ENCODE measurements at regions not wholly inside any gene's neighbourhood (a gene's known extent, or its start where the extent isn't known, plus 50 kb on each side); places are given as distances from the start of the nearest gene placed in this dataset.

- Histone ChIP-seq H3K4me2 (ENCODE audit: insufficient read depth, low read length) (no peak overlapping the region), H3K9me3 (ENCODE audit: insufficient read depth, low read length, severe bottlenecking) (no peaks in the 10 kb centered on the region), H3K9ac (ENCODE audit: low read depth, low read length) (no peak overlapping the region), H3K36me3 (ENCODE audit: insufficient read depth, low read length) (no peaks in the 10 kb centered on the region), H3K79me2 (ENCODE audit: insufficient read depth, low read length) (no peaks in the 10 kb centered on the region), H3K27me3 (ENCODE audit: insufficient read depth, low read length, poor library complexity) (no peaks in the 10 kb centered on the region), H2AFZ (ENCODE audit: low read depth, low read length) (no peak overlapping the region), H3K27ac (ENCODE audit: low read length) (no peak overlapping the region), H3K4me1 (ENCODE audit: insufficient read depth, low read length) (no peaks in the 10 kb centered on the region), H3K4me3 (ENCODE audit: low read depth in 1 of 2, low read length in 2 of 2) (no peak overlapping the region), H4K20me1 (ENCODE audit: insufficient read depth, low read length) (no peaks in the 10 kb centered on the region)
- no peak for TF ChIP-seq EZH2 (IDR thresholded peaks at IDR 0.05; ENCODE audit: borderline replicate concordance, low read depth, low read length, severe bottlenecking)
- no peak for TF ChIP-seq CTCF (IDR thresholded peaks at IDR 0.05; ENCODE audit: borderline replicate concordance, extremely low read depth, low read length, poor library complexity, severe bottlenecking)
- DNase-seq (no peak), ATAC-seq (ENCODE audit: insufficient read depth, low read depth) (no peak)
Measured at GRCh38 chr6:96467814-96468213, 53.8 kb upstream of the UFL1 start.

- Histone ChIP-seq H3K9me3 (ENCODE audit: insufficient read depth, low read length, severe bottlenecking) (no peaks in the 10 kb centered on the region), H3K4me3 (ENCODE audit: low read depth in 1 of 2, low read length in 2 of 2) (no peak overlapping the region), H3K27ac (ENCODE audit: low read length) (no peak overlapping the region), H4K20me1 (ENCODE audit: insufficient read depth, low read length) (no peaks in the 10 kb centered on the region), H3K27me3 (ENCODE audit: insufficient read depth, low read length, poor library complexity) (no peaks in the 10 kb centered on the region), H3K79me2 (ENCODE audit: insufficient read depth, low read length) (no peaks in the 10 kb centered on the region), H2AFZ (ENCODE audit: low read depth, low read length) (no peak overlapping the region), H3K9ac (ENCODE audit: low read depth, low read length) (no peak overlapping the region), H3K4me1 (ENCODE audit: insufficient read depth, low read length) (no peaks in the 10 kb centered on the region), H3K4me2 (ENCODE audit: insufficient read depth, low read length) (no peak overlapping the region), H3K36me3 (ENCODE audit: insufficient read depth, low read length) (no peaks in the 10 kb centered on the region)
- DNase-seq: no peak
- TF ChIP-seq EZH2 (IDR thresholded peaks at IDR 0.05; ENCODE audit: borderline replicate concordance, low read depth, low read length, severe bottlenecking) (no peak), CTCF (IDR thresholded peaks at IDR 0.05; ENCODE audit: borderline replicate concordance, extremely low read depth, low read length, poor library complexity, severe bottlenecking) (no peak)
- ATAC-seq (ENCODE audit: insufficient read depth, low read depth): no peak
Measured at GRCh38 chr6:96468281-96468680, 53.3 kb upstream of the UFL1 start.

- Histone ChIP-seq H3K79me2 (ENCODE audit: insufficient read depth, low read length) (no peaks in the 10 kb centered on the region), H3K4me1 (ENCODE audit: insufficient read depth, low read length) (no peaks in the 10 kb centered on the region), H3K27ac (ENCODE audit: low read length) (no peak overlapping the region), H3K4me3 (ENCODE audit: low read depth in 1 of 2, low read length in 2 of 2) (no peak overlapping the region), H3K27me3 (ENCODE audit: insufficient read depth, low read length, poor library complexity) (no peaks in the 10 kb centered on the region), H3K36me3 (ENCODE audit: insufficient read depth, low read length) (no peaks in the 10 kb centered on the region), H3K9ac (ENCODE audit: low read depth, low read length) (no peak overlapping the region), H2AFZ (ENCODE audit: low read depth, low read length) (no peak overlapping the region), H3K4me2 (ENCODE audit: insufficient read depth, low read length) (no peak overlapping the region), H4K20me1 (ENCODE audit: insufficient read depth, low read length) (no peaks in the 10 kb centered on the region), H3K9me3 (ENCODE audit: insufficient read depth, low read length, severe bottlenecking) (no peaks in the 10 kb centered on the region)
- TF ChIP-seq CTCF (IDR thresholded peaks at IDR 0.05; ENCODE audit: borderline replicate concordance, extremely low read depth, low read length, poor library complexity, severe bottlenecking) (no peak), EZH2 (IDR thresholded peaks at IDR 0.05; ENCODE audit: borderline replicate concordance, low read depth, low read length, severe bottlenecking) (no peak)
- ATAC-seq (ENCODE audit: insufficient read depth, low read depth) (no peak), DNase-seq (no peak)
Measured at GRCh38 chr6:96468681-96469224, 52.9 kb upstream of the UFL1 start.

GRCh38 chr6:96469312-96469711, 52.3 kb upstream of the UFL1 start:
- no peaks in the 10 kb centered on the region for H3K79me2 ChIP-seq (ENCODE audit: insufficient read depth, low read length)
- no peak overlapping the region for H3K27ac ChIP-seq (ENCODE audit: low read length)
- no peaks in the 10 kb centered on the region for H3K36me3 ChIP-seq (ENCODE audit: insufficient read depth, low read length)
- no peak overlapping the region for H2AFZ ChIP-seq (ENCODE audit: low read depth, low read length)
- no peak for DNase-seq
- no peaks in the 10 kb centered on the region for H3K4me1 ChIP-seq (ENCODE audit: insufficient read depth, low read length)
- no peak for ATAC-seq (ENCODE audit: insufficient read depth, low read depth)
- no peak overlapping the region for H3K4me2 ChIP-seq (ENCODE audit: insufficient read depth, low read length)
- no peak overlapping the region for H3K4me3 ChIP-seq (ENCODE audit: low read depth in 1 of 2, low read length in 2 of 2)
- no peaks in the 10 kb centered on the region for H4K20me1 ChIP-seq (ENCODE audit: insufficient read depth, low read length)
- H3K9ac ChIP-seq (ENCODE audit: low read depth, low read length): no peak overlapping the region
- H3K9me3 ChIP-seq (ENCODE audit: insufficient read depth, low read length, severe bottlenecking): no peaks in the 10 kb centered on the region
- H3K27me3 ChIP-seq (ENCODE audit: insufficient read depth, low read length, poor library complexity): no peaks in the 10 kb centered on the region
- TF ChIP-seq CTCF (IDR thresholded peaks at IDR 0.05; ENCODE audit: borderline replicate concordance, extremely low read depth, low read length, poor library complexity, severe bottlenecking): no peak
- TF ChIP-seq EZH2 (IDR thresholded peaks at IDR 0.05; ENCODE audit: borderline replicate concordance, low read depth, low read length, severe bottlenecking): no peak
